Erythroblast (primary cell): ENCODE measurements at regions not wholly inside any gene's neighbourhood (a gene's known extent, or its start where the extent isn't known, plus 50 kb on each side); places are given as distances from the start of the nearest gene placed in this dataset.

ENCODE experiments used
- GATA1 ChIP-seq: IDR thresholded peaks from 2 replicates; pipeline ENCODE4 v1.6.1; 2011; ENCODE audit warnings: low read depth, mild to moderate bottlenecking, control low read depth, low read length, moderate library complexity
- POLR2A ChIP-seq: IDR thresholded peaks from 2 replicates; pipeline ENCODE4 v1.6.1; 2011; ENCODE audit warnings: mild to moderate bottlenecking, low read length

DNA sequence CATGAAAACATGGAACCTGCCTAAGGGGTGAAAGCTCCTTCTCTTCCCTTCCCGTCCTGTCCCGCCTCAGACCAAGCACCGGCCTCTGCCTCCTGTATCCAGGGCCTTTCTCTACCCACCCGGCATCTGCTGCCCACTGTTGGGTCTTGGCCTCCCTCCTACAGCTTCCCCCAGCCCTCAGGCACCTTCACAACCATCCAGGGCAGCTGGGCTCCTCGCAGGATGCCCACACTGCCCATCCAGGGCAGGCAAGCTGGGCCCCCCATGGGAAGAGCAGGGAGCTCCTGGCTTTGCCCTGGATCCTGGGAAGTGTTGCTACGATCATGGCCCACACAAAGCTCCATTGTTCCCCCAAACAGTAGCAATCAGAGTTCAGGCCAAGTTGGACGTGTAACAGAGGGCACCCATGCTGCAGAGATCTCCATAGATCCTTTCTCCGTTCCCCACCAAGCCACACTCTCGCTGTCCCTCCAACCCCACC, 206.6 kb downstream of the NDUFA10 start:
- TF ChIP-seq POLR2A (no peak), GATA1 (no peak)
